Progenitor cell of endocrine pancreas (in vitro differentiated cells): ENCODE measurements at regions not wholly inside any gene's neighbourhood (a gene's known extent, or its start where the extent isn't known, plus 50 kb on each side); places are given as distances from the start of the nearest gene placed in this dataset.

Experiments
- DNase-seq: peaks from one replicate; pipeline ENCODE4 v3.0.0; 2021; ENCODE audit warnings: low spot score; ENCODE audit not compliant: unreplicated experiment
- H3K27ac Mint-ChIP-seq: 2 replicates; pipeline ENCODE4 v1.8.0; 2021; ENCODE audit warnings: mild to moderate bottlenecking, moderate library complexity, mixed read lengths
- H3K27me3 Mint-ChIP-seq: 2 replicates; pipeline ENCODE4 v1.8.0; 2021; ENCODE audit warnings: mixed read lengths
- H3K36me3 Mint-ChIP-seq: 2 replicates; pipeline ENCODE4 v1.8.0; 2022; ENCODE audit warnings: mixed read lengths; ENCODE audit not compliant: insufficient read depth
- H3K4me1 Mint-ChIP-seq: 2 replicates; pipeline ENCODE4 v1.8.0; 2021; ENCODE audit warnings: low read depth, mixed read lengths
- H3K4me3 Mint-ChIP-seq: 2 replicates; pipeline ENCODE4 v1.8.0; 2021; ENCODE audit warnings: low read depth, mild to moderate bottlenecking, moderate library complexity, mixed read lengths
- H3K9me3 Mint-ChIP-seq: 2 replicates; pipeline ENCODE4 v1.8.0; 2021; ENCODE audit warnings: low read depth, mixed read lengths
- TF ChIP-seq, protein P1 (sequence below): fragments of 200-600 bp; sonication (generic); IDR thresholded peaks from one replicate; pipeline ENCODE4 v1.5.0; 2021; ENCODE audit warnings: antibody characterized with exemption, mild to moderate bottlenecking; ENCODE audit not compliant: unreplicated experiment

DNA sequence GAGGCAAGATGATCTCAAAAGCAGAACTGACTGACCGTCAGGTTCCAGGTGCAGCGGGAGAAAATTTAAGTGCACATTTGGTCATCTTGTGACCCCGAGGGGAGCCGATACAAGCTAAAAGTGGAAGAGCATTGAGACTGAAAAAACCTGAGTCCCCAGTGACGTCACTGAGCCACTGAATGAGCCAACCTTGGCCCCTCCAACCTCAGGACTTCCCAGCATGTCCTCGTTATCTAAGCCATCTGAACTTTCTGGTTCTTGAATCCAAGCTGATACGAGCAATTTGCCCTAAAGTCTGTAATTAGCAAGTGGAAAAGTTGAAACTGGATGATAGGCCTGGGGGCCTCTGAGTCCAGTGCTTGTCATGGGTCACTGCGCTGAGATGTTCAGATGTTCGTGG, 51.1 kb upstream of the ISX start:
- H3K27me3 Mint-ChIP-seq: peaks cover 8% of the 10 kb centered on the region
- no peaks in the 10 kb centered on the region for H3K4me1 Mint-ChIP-seq
- no peak overlapping the region for H3K4me3 Mint-ChIP-seq
- DNase-seq: no peak
- H3K36me3 Mint-ChIP-seq: no peaks in the 10 kb centered on the region
- no peak overlapping the region for H3K27ac Mint-ChIP-seq
- H3K9me3 Mint-ChIP-seq: no peaks in the 10 kb centered on the region
- TF ChIP-seq, protein P1, sequence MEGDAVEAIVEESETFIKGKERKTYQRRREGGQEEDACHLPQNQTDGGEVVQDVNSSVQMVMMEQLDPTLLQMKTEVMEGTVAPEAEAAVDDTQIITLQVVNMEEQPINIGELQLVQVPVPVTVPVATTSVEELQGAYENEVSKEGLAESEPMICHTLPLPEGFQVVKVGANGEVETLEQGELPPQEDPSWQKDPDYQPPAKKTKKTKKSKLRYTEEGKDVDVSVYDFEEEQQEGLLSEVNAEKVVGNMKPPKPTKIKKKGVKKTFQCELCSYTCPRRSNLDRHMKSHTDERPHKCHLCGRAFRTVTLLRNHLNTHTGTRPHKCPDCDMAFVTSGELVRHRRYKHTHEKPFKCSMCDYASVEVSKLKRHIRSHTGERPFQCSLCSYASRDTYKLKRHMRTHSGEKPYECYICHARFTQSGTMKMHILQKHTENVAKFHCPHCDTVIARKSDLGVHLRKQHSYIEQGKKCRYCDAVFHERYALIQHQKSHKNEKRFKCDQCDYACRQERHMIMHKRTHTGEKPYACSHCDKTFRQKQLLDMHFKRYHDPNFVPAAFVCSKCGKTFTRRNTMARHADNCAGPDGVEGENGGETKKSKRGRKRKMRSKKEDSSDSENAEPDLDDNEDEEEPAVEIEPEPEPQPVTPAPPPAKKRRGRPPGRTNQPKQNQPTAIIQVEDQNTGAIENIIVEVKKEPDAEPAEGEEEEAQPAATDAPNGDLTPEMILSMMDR: no peak
